Erythroblast (primary cell): ENCODE measurements at regions not wholly inside any gene's neighbourhood (a gene's known extent, or its start where the extent isn't known, plus 50 kb on each side); places are given as distances from the start of the nearest gene placed in this dataset.

Experiments used
- GATA1 ChIP-seq: IDR thresholded peaks from 2 replicates; pipeline ENCODE4 v1.6.1; 2011; ENCODE audit warnings: low read depth, mild to moderate bottlenecking, control low read depth, low read length, moderate library complexity
- POLR2A ChIP-seq: IDR thresholded peaks from 2 replicates; pipeline ENCODE4 v1.6.1; 2011; ENCODE audit warnings: mild to moderate bottlenecking, low read length

- TF ChIP-seq POLR2A (no peak), GATA1 (no peak)
Observed at GRCh38 chr9:101931756-101932155, 193.3 kb upstream of the GRIN3A start.
